A549 (cell line): ENCODE measurements at regions not wholly inside any gene's neighbourhood (a gene's known extent, or its start where the extent isn't known, plus 50 kb on each side); places are given as distances from the start of the nearest gene placed in this dataset.

Source experiments
- ATAC-seq, 2 experiments: fragments of 200-7000 bp in 1 of 2; fragments of >200 bp in 1 of 2; cut with Nextera tagmentation in 1 of 2; cut with Tn5 transposase in 1 of 2; 3 replicates each; pipeline versions ENCODE4 v1.8.0 to v1.9.1; 2018 to 2020; ENCODE audit warnings: mild to moderate bottlenecking in 1 of 2, moderate library complexity in 1 of 2
- CTCF ChIA-PET: fragments of 300-600 bp; sonication (Branson Sonifier 250); formaldehyde crosslinking; extraction: SDS; loops from one replicate; lab custom pipeline; 2021; ENCODE audit warnings: antibody characterized with exemption, inconsistent platforms; lab: Yijun Ruan, JAX
- POLR2A ChIA-PET: fragments of 350-600 bp; formaldehyde crosslinking; extraction: SDS; loops from one replicate; lab custom pipeline; 2021; ENCODE audit warnings: antibody characterized with exemption, inconsistent platforms; lab: Yijun Ruan, JAX
- DNase-seq, 2 experiments: peaks; one replicate each; pipeline versions ENCODE4 v3.0.0 to v3.0.0-alpha.2; 2011 to 2016; ENCODE audit warnings: low read depth in 1 of 2, low spot score in 1 of 2
- FAIRE-seq: peaks from 2 replicates; lab custom pipeline; 2011; peaks lifted over from hg19 to GRCh38; lab: Jason Lieb, UNC
- H3K27ac ChIP-seq, 2 experiments: fragments of >200 bp; sonication (Bioruptor Twin); formaldehyde crosslinking; 3 replicates each; pipeline ENCODE4 v1.5.1; 2016 to 2017
- H3K4me1 ChIP-seq: fragments of >200 bp; sonication (Bioruptor Twin); formaldehyde crosslinking; 3 replicates; pipeline ENCODE4 v1.6.1; 2016
- H3K4me2 ChIP-seq: fragments of >200 bp; sonication (Bioruptor Twin); formaldehyde crosslinking; 3 replicates; pipeline ENCODE4 v1.6.1; 2016
- H3K4me3 ChIP-seq: fragments of >200 bp; sonication (Bioruptor Twin); formaldehyde crosslinking; 3 replicates; pipeline ENCODE4 v1.5.1; 2016
- H3K9me3 ChIP-seq: fragments of >200 bp; sonication (Bioruptor Twin); formaldehyde crosslinking; 3 replicates; pipeline ENCODE4 v1.6.1; 2016
- CBX2 ChIP-seq: fragments of 200-600 bp; sonication (generic); IDR thresholded peaks from 2 replicates; pipeline ENCODE4 v1.6.1; 2016; ENCODE audit warnings: low read depth, mild to moderate bottlenecking, borderline replicate concordance
- CHD2 ChIP-seq: fragments of 150-350 bp; IDR thresholded peaks from 2 replicates; pipeline ENCODE4 v1.6.1; 2014; ENCODE audit warnings: low read length; ENCODE audit not compliant: partially characterized antibody
- CTCF ChIP-seq: fragments of >200 bp; sonication (Bioruptor Twin); formaldehyde crosslinking; IDR thresholded peaks from 3 replicates; pipeline ENCODE4 v1.5.1; 2016
- ELK1 ChIP-seq: fragments of 150-350 bp; IDR thresholded peaks from 2 replicates; pipeline ENCODE4 v1.6.1; 2014; ENCODE audit warnings: low read depth, mild to moderate bottlenecking, low read length
- FOXS1 ChIP-seq: fragments of 250-450 bp; sonication (Bioruptor Pico); IDR thresholded peaks from 2 replicates; pipeline ENCODE4 v1.5.0; 2020; ENCODE audit warnings: mild to moderate bottlenecking, moderate library complexity
- HDAC2 ChIP-seq: fragments of 200-600 bp; sonication (generic); IDR thresholded peaks from 2 replicates; pipeline ENCODE4 v1.6.1; 2016
- HOXA7 ChIP-seq: fragments of 250-450 bp; sonication (Bioruptor Pico); IDR thresholded peaks from 2 replicates; pipeline ENCODE4 v1.5.0; 2020; ENCODE audit warnings: mild to moderate bottlenecking, moderate library complexity
- JUN ChIP-seq, 2 experiments: fragments of >200 bp; sonication (Bioruptor Twin); formaldehyde crosslinking; IDR thresholded peaks; 2 replicates in 1 of 2; 3 replicates in 1 of 2; pipeline ENCODE4 v1.6.1; 2016 to 2017
- MYC ChIP-seq: IDR thresholded peaks from 2 replicates; pipeline ENCODE4 v1.6.1; 2012; ENCODE audit warnings: mild to moderate bottlenecking, inconsistent platforms, low read length, improper control_type of control experiment, borderline replicate concordance
- POLR2AphosphoS2 ChIP-seq: conservative IDR thresholded peaks from 2 replicates; pipeline ENCODE4 v1.6.1; 2012; ENCODE audit warnings: low read length, improper control_type of control experiment, inconsistent platforms
- RARB ChIP-seq: fragments of 250-450 bp; sonication (Bioruptor Pico); IDR thresholded peaks from 2 replicates; pipeline ENCODE4 v1.8.0; 2021; ENCODE audit warnings: mild to moderate bottlenecking, moderate library complexity
- REST ChIP-seq: fragments of 200-600 bp; sonication (generic); IDR thresholded peaks from 2 replicates; pipeline ENCODE4 v1.6.1; 2016; ENCODE audit warnings: antibody characterized with exemption, mild to moderate bottlenecking, moderate library complexity
- RNF2 ChIP-seq: fragments of 200-600 bp; sonication (generic); IDR thresholded peaks from 2 replicates; pipeline ENCODE4 v1.6.1; 2016; ENCODE audit warnings: low read depth, mild to moderate bottlenecking, antibody characterized with exemption, moderate library complexity, borderline replicate concordance
- USF2 ChIP-seq: fragments of 450-650 bp; IDR thresholded peaks from 2 replicates; pipeline ENCODE4 v1.6.1; 2014; ENCODE audit warnings: antibody characterized with exemption
- ZC3H11A ChIP-seq: fragments of 450-650 bp; IDR thresholded peaks from 2 replicates; pipeline ENCODE4 v1.6.1; 2014; ENCODE audit warnings: antibody characterized with exemption, mild to moderate bottlenecking
- ZFP36 ChIP-seq: fragments of 450-650 bp; IDR thresholded peaks from 2 replicates; pipeline ENCODE4 v1.6.1; 2014; ENCODE audit warnings: borderline replicate concordance; ENCODE audit not compliant: partially characterized antibody
- WGBS: methylation state at CpG from one replicate; pipeline ENCODE4 v1.1.6; 2017; ENCODE audit errors: missing lambda C conversion rate; 5-methylcytosine and 5-hydroxymethylcytosine counted together
- TF ChIP-seq, protein P1 (sequence below): IDR thresholded peaks from 2 replicates; pipeline ENCODE4 v1.6.1; 2012; ENCODE audit warnings: low read depth, borderline replicate concordance
- TF ChIP-seq, protein P2 (sequence below): fragments of 250-450 bp; sonication (Bioruptor Pico); IDR thresholded peaks from 2 replicates; pipeline ENCODE4 v1.5.0; 2021; ENCODE audit warnings: mild to moderate bottlenecking, moderate library complexity, borderline replicate concordance

GRCh38 chr1:82284213-82284612 lies 483.5 kb downstream of the ADGRL2 start (continued):
- no peak for TF ChIP-seq REST
- TF ChIP-seq CHD2: no peak
- TF ChIP-seq RNF2: no peak
- no peak for TF ChIP-seq CTCF

DNA sequence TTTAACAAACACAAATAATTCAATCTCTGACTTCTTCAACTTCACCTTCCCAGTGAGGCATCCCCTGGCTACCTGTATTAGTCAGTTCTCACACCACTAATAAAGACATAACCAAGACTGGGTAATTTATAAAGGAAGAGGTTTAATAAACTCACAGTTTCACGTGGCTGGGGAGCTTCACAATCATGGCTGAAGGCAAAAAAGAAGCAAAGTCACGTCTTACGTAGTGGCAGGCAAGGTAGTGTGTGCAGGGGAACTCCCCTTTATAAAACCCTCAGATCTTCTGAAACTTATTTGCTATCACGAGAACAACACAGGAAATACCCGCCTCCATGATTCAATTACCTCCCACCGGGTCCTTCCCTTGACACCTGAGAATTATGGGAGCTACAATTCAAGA lies 478.5 kb downstream of the ADGRL2 start:
- WGBS: 14% methylated on average over 6 of the region's 6 CpGs
- no peak overlapping the region for H3K4me3 ChIP-seq
- FAIRE-seq (no peak), ATAC-seq (no peak), DNase-seq (no peak)
- H3K4me1 ChIP-seq: no peaks in the 10 kb centered on the region
- ChIA-PET CTCF (interaction anchor here (0.6 kb wide), 1 partner anchor 20 kb away, joined by 3 read pairs; no protein-coding TSS in a partner anchor), POLR2A (no interaction called here)
- H3K9me3 ChIP-seq: no peaks in the 10 kb centered on the region
- H3K27ac ChIP-seq: no peak overlapping the region
- TF ChIP-seq RARB (CRISPR knock-in tag) (no peak), CBX2 (no peak)
- TF ChIP-seq, all 56 proteins: peak for 0
- no peak overlapping the region for H3K4me2 ChIP-seq

- H3K27ac ChIP-seq: no peak overlapping the region
- CTCF ChIA-PET: no interaction called here
- no peak for DNase-seq
- no peak for FAIRE-seq
- no peaks in the 10 kb centered on the region for H3K4me1 ChIP-seq
- no peaks in the 10 kb centered on the region for H3K9me3 ChIP-seq
- H3K4me2 ChIP-seq: no peak overlapping the region
- WGBS: 28% methylated on average over 2 of the region's 2 CpGs
- H3K4me3 ChIP-seq: no peak overlapping the region
- no peak for ATAC-seq
- TF ChIP-seq POLR2AphosphoS2 (no peak), ZC3H11A (no peak), ELK1 (no peak), HDAC2 (no peak), FOXS1 (CRISPR knock-in tag) (no peak), JUN (IDR thresholded peaks at IDR 0.05) (no peak), USF2 (no peak), HOXA7 (CRISPR knock-in tag) (no peak), MYC (no peak), ZFP36 (no peak)
- TF ChIP-seq, protein P1, sequence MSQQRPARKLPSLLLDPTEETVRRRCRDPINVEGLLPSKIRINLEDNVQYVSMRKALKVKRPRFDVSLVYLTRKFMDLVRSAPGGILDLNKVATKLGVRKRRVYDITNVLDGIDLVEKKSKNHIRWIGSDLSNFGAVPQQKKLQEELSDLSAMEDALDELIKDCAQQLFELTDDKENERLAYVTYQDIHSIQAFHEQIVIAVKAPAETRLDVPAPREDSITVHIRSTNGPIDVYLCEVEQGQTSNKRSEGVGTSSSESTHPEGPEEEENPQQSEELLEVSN: no peak
- TF ChIP-seq, protein P2, sequence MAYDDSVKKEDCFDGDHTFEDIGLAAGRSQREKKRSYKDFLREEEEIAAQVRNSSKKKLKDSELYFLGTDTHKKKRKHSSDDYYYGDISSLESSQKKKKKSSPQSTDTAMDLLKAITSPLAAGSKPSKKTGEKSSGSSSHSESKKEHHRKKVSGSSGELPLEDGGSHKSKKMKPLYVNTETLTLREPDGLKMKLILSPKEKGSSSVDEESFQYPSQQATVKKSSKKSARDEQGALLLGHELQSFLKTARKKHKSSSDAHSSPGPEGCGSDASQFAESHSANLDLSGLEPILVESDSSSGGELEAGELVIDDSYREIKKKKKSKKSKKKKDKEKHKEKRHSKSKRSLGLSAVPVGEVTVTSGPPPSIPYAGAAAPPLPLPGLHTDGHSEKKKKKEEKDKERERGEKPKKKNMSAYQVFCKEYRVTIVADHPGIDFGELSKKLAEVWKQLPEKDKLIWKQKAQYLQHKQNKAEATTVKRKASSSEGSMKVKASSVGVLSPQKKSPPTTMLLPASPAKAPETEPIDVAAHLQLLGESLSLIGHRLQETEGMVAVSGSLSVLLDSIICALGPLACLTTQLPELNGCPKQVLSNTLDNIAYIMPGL (CRISPR knock-in tag): no peak
- POLR2A ChIA-PET: no interaction called here
Observed at GRCh38 chr1:82273816-82274215, 473.1 kb downstream of the ADGRL2 start.
